Astrocyte of the spinal cord (primary cell): ENCODE measurements at regions not wholly inside any gene's neighbourhood (a gene's known extent, or its start where the extent isn't known, plus 50 kb on each side); places are given as distances from the start of the nearest gene placed in this dataset.

Source experiments
- DNase-seq: peaks from one replicate; pipeline ENCODE4 v3.0.0; 2011; ENCODE audit warnings: low read depth, low spot score
- H3K4me3 ChIP-seq: 2 replicates; pipeline ENCODE4 v1.5.1; 2011; ENCODE audit warnings: low read depth, mild to moderate bottlenecking, low read length, moderate library complexity
- CTCF ChIP-seq: IDR thresholded peaks from 2 replicates; pipeline ENCODE4 v1.5.1; 2012; ENCODE audit warnings: low read depth, mild to moderate bottlenecking, low read length, inconsistent platforms
- in situ Hi-C: cut with HindIII; loops from 2 replicates; pipeline ENCODE4 v1.10.0; 2017; ENCODE audit warnings: low sequenced_read_pairs

- in situ Hi-C loops: no loop called here
- H3K4me3 ChIP-seq: no peak overlapping the region
- peak; percentile 66 for DNase-seq
- no peak for TF ChIP-seq CTCF
These were observed 271.5 kb downstream of the SATB1 start for GRCh38 chr3:18153571-18154173.

DNA sequence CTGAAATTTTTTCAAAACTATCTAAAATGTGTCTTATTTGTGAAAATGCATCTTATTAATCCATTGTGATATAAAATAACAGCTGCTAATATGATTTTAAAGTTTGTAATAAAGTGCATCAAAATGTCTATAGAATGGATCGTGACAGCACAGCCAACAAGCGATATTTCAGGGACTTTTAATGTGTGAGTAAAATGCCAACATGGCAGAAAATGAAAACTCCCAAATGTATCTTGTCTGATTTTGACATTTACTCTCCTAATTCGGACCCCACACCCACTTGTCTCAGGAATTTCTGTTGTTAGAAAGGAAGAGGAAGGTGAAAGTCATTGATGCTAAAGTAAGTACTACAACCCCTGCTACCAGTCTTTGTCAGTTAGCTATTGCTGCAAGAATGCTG lies 273.9 kb downstream of the SATB1 start:
- H3K4me3 ChIP-seq: no peak overlapping the region
- no peak for DNase-seq
- no peak for TF ChIP-seq CTCF
- in situ Hi-C loops: no loop called here

DNA sequence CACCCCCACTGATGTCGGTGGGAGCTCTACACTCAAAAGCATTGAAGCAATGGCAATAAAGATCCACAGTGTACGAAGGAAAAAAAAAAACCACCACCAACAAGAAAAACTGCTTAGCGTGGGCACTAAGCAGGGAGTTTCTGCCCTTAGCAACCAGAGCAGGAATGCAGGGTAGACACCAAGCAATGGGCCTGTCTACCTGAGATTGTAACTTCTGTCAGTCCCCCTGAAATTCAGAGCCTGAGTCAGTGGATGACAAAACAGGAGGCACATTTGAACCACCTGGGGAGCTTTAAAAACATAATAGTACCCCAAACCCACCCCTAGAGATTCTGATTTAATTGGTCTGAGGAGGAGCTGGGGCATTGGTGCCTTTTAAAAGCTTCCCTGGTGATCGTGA lies 275.2 kb downstream of the SATB1 start:
- DNase-seq: no peak
- H3K4me3 ChIP-seq: no peak overlapping the region
- in situ Hi-C loops: no loop called here
- TF ChIP-seq CTCF: no peak

- no peak for DNase-seq
- in situ Hi-C loops: no loop called here
- TF ChIP-seq CTCF: no peak
These were observed 275.8 kb downstream of the SATB1 start for GRCh38 chr3:18149386-18149785.

DNA sequence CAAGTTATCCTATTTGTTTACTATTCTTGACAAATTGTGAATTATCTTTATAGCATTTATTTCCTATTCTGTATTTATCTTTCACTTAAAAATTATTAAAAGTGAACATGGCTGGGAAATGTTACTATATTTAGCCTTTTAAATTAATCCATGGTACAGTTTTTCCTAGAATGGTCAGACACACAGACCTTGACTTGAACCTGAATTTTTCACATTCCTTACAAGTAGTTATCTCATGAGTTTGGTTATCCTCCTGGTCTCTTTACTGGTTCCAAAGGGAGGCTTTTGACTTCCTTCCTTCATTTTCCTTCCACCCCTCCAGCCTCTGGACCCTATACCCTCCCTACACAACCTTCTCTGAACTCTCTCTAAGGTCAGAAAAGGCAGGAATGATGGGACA lies 280.6 kb downstream of the SATB1 start:
- in situ Hi-C loops: no loop called here
- no peak overlapping the region for H3K4me3 ChIP-seq
- no peak for DNase-seq
- no peak for TF ChIP-seq CTCF

More at GRCh38 chr3:18149386-18149785, 275.8 kb downstream of the SATB1 start:
- no peak overlapping the region for H3K4me3 ChIP-seq

DNA sequence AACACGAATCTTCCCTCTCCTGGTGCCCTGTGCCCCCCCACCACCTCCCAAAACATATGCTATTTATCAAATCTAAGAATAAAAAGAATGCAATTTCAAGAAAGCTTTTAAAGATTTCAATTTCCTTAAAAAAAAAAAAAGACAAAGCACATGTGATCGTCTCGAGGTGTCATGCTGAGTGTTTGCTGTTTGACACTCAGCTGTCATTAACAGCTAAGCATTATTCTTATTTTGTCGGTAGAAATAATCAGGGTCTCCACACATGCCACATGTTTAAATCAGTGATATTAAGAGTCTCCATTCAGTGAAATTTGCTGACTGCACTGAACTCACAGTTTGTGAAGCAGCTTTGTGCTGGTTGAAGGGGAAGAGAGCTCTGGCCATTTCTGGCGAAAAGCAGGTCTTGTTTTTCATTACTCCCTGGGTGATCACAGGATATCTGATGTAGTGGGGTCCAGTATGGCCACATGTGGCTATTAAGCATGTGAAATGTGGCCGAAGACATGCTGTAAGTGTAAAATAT lies 281.8 kb downstream of the SATB1 start:
- in situ Hi-C loops: no loop called here
- no peak overlapping the region for H3K4me3 ChIP-seq
- DNase-seq: no peak
- TF ChIP-seq CTCF: no peak

- no peak for DNase-seq
- no peak overlapping the region for H3K4me3 ChIP-seq
- TF ChIP-seq CTCF: no peak
- in situ Hi-C loops: no loop called here
These were observed 287.2 kb downstream of the SATB1 start for GRCh38 chr3:18137958-18138357.
